HL-60 (cell line): ENCODE measurements at regions not wholly inside any gene's neighbourhood (a gene's known extent, or its start where the extent isn't known, plus 50 kb on each side); places are given as distances from the start of the nearest gene placed in this dataset.

Experiments
- CTCF ChIP-seq: IDR thresholded peaks from one replicate; pipeline ENCODE4 v1.5.1; 2011; ENCODE audit warnings: low read length, control low read depth, inconsistent platforms; ENCODE audit not compliant: insufficient read depth
- POLR2AphosphoS5 ChIP-seq: IDR thresholded peaks from 2 replicates; pipeline ENCODE4 v1.6.1; 2012; ENCODE audit warnings: low read depth
- TF ChIP-seq, protein P1 (sequence below): IDR thresholded peaks from 2 replicates; pipeline ENCODE4 v1.6.1; 2012; ENCODE audit warnings: low read depth; ENCODE audit not compliant: insufficient replicate concordance

GRCh38 chr19:30174791-30175190, 197.4 kb upstream of the ZNF536 start:
- TF ChIP-seq, protein P1, sequence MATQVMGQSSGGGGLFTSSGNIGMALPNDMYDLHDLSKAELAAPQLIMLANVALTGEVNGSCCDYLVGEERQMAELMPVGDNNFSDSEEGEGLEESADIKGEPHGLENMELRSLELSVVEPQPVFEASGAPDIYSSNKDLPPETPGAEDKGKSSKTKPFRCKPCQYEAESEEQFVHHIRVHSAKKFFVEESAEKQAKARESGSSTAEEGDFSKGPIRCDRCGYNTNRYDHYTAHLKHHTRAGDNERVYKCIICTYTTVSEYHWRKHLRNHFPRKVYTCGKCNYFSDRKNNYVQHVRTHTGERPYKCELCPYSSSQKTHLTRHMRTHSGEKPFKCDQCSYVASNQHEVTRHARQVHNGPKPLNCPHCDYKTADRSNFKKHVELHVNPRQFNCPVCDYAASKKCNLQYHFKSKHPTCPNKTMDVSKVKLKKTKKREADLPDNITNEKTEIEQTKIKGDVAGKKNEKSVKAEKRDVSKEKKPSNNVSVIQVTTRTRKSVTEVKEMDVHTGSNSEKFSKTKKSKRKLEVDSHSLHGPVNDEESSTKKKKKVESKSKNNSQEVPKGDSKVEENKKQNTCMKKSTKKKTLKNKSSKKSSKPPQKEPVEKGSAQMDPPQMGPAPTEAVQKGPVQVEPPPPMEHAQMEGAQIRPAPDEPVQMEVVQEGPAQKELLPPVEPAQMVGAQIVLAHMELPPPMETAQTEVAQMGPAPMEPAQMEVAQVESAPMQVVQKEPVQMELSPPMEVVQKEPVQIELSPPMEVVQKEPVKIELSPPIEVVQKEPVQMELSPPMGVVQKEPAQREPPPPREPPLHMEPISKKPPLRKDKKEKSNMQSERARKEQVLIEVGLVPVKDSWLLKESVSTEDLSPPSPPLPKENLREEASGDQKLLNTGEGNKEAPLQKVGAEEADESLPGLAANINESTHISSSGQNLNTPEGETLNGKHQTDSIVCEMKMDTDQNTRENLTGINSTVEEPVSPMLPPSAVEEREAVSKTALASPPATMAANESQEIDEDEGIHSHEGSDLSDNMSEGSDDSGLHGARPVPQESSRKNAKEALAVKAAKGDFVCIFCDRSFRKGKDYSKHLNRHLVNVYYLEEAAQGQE = no peak
- TF ChIP-seq CTCF (no peak), POLR2AphosphoS5 (no peak)
